DND-41 (cell line): ENCODE measurements at regions not wholly inside any gene's neighbourhood (a gene's known extent, or its start where the extent isn't known, plus 50 kb on each side); places are given as distances from the start of the nearest gene placed in this dataset.
"Not testable (repeated sequence)": the region's sequence is repeated elsewhere in the genome, so short reads cannot be mapped to it uniquely, and the experiment has no call there.

Experiments
- ATAC-seq: fragments of 200-7000 bp; cut with Tn5 transposase; 3 replicates; pipeline ENCODE4 v1.9.1; 2021; ENCODE audit warnings: low read depth; ENCODE audit not compliant: insufficient read depth
- DNase-seq: peaks from one replicate; pipeline ENCODE4 v3.0.0-alpha.2; 2020
- H2AFZ ChIP-seq: 2 replicates; pipeline ENCODE4 v1.6.0; 2012; ENCODE audit warnings: low read depth, low read length
- H3K27ac ChIP-seq: 2 replicates; pipeline ENCODE4 v1.5.1; 2012; ENCODE audit warnings: low read length, inconsistent platforms
- H3K27me3 ChIP-seq: fragments of 200-600 bp; sonication (generic); 2 replicates; pipeline ENCODE4 v1.6.0; 2012; ENCODE audit warnings: low read length, mild to moderate bottlenecking, inconsistent platforms; ENCODE audit not compliant: insufficient read depth, poor library complexity
- H3K36me3 ChIP-seq: 2 replicates; pipeline ENCODE4 v1.5.1; 2012; ENCODE audit warnings: low read length, inconsistent platforms; ENCODE audit not compliant: insufficient read depth
- H3K4me1 ChIP-seq: 2 replicates; pipeline ENCODE4 v1.5.1; 2012; ENCODE audit warnings: mild to moderate bottlenecking, low read length; ENCODE audit not compliant: insufficient read depth
- H3K4me2 ChIP-seq: 2 replicates; pipeline ENCODE4 v1.6.0; 2012; ENCODE audit warnings: mild to moderate bottlenecking, moderate library complexity, low read length, inconsistent platforms; ENCODE audit not compliant: insufficient read depth
- H3K4me3 ChIP-seq, 2 experiments: fragments of 200-600 bp in 1 of 2; shearing (Covaris generic) in 1 of 2; 2 replicates each; pipeline ENCODE4 v1.5.1; 2012 to 2016; ENCODE audit warnings: inconsistent platforms in 2 of 2, low read length in 2 of 2, mild to moderate bottlenecking in 2 of 2, low read depth in 1 of 2, moderate library complexity in 1 of 2
- H3K79me2 ChIP-seq: 2 replicates; pipeline ENCODE4 v1.6.0; 2012; ENCODE audit warnings: low read length, inconsistent platforms; ENCODE audit not compliant: insufficient read depth
- H3K9ac ChIP-seq: 2 replicates; pipeline ENCODE4 v1.6.0; 2012; ENCODE audit warnings: low read depth, mild to moderate bottlenecking, inconsistent platforms, low read length, moderate library complexity
- H3K9me3 ChIP-seq: 2 replicates; pipeline ENCODE4 v1.5.1; 2012; ENCODE audit warnings: low read length, moderate library complexity, mild to moderate bottlenecking, inconsistent platforms; ENCODE audit not compliant: insufficient read depth, severe bottlenecking
- H4K20me1 ChIP-seq: 2 replicates; pipeline ENCODE4 v1.6.0; 2012; ENCODE audit warnings: low read length; ENCODE audit not compliant: insufficient read depth
- CTCF ChIP-seq: IDR thresholded peaks from 2 replicates; pipeline ENCODE4 v1.5.1; 2012; ENCODE audit warnings: borderline replicate concordance, low read length, moderate library complexity, mild to moderate bottlenecking; ENCODE audit not compliant: poor library complexity, severe bottlenecking; ENCODE audit errors: extremely low read depth
- EZH2 ChIP-seq: IDR thresholded peaks from 3 replicates; pipeline ENCODE4 v1.6.1; 2012; ENCODE audit warnings: borderline replicate concordance, low read depth, mild to moderate bottlenecking, moderate library complexity, low read length, inconsistent platforms; ENCODE audit not compliant: severe bottlenecking

GRCh38 chr10:10745291-10745690 lies 272.4 kb upstream of the CELF2 start:
- H3K9ac ChIP-seq = no peak overlapping the region
- no peaks in the 10 kb centered on the region for H3K27me3 ChIP-seq
- H4K20me1 ChIP-seq = no peaks in the 10 kb centered on the region
- no peak for TF ChIP-seq CTCF
- TF ChIP-seq EZH2 = no peak
- H3K4me3 ChIP-seq = no peak overlapping the region
- no peaks in the 10 kb centered on the region for H3K79me2 ChIP-seq
- H3K9me3 ChIP-seq = peaks cover 3% of the 10 kb centered on the region
- no peak for DNase-seq
- H3K4me1 ChIP-seq = no peaks in the 10 kb centered on the region
- H3K36me3 ChIP-seq = no peaks in the 10 kb centered on the region
- no peak for ATAC-seq
- no peak overlapping the region for H3K4me2 ChIP-seq
- H3K27ac ChIP-seq = no peak overlapping the region
- H2AFZ ChIP-seq = no peak overlapping the region

- Histone ChIP-seq H3K4me2 (no peak overlapping the region), H3K79me2 (no peaks in the 10 kb centered on the region), H3K9ac (no peak overlapping the region), H3K4me3 (no peak overlapping the region), H2AFZ (no peak overlapping the region), H4K20me1 (no peaks in the 10 kb centered on the region), H3K4me1 (no peaks in the 10 kb centered on the region), H3K9me3 (no peaks in the 10 kb centered on the region), H3K27ac (no peak overlapping the region), H3K36me3 (no peaks in the 10 kb centered on the region), H3K27me3 (no peaks in the 10 kb centered on the region)
- DNase-seq = no peak
- TF ChIP-seq CTCF (no peak), EZH2 (no peak)
- no peak for ATAC-seq
Observed at GRCh38 chr10:10755490-10755889, 262.2 kb upstream of the CELF2 start.

GRCh38 chr10:10758306-10758705 lies 259.4 kb upstream of the CELF2 start:
- H3K36me3 ChIP-seq = no peaks in the 10 kb centered on the region
- no peaks in the 10 kb centered on the region for H3K9me3 ChIP-seq
- H3K4me3 ChIP-seq = no peak overlapping the region
- H3K9ac ChIP-seq = no peak overlapping the region
- ATAC-seq (no peak), DNase-seq (no peak)
- no peak overlapping the region for H3K4me2 ChIP-seq
- H3K27ac ChIP-seq = no peak overlapping the region
- no peaks in the 10 kb centered on the region for H3K27me3 ChIP-seq
- TF ChIP-seq CTCF (no peak), EZH2 (no peak)
- H2AFZ ChIP-seq = no peak overlapping the region
- H4K20me1 ChIP-seq = no peaks in the 10 kb centered on the region
- no peaks in the 10 kb centered on the region for H3K79me2 ChIP-seq
- H3K4me1 ChIP-seq = no peaks in the 10 kb centered on the region

GRCh38 chr10:10759806-10760205 lies 257.9 kb upstream of the CELF2 start:
- H3K27me3 ChIP-seq, H3K27ac ChIP-seq, H2AFZ ChIP-seq, H3K9ac ChIP-seq, H3K4me1 ChIP-seq, H4K20me1 ChIP-seq, DNase-seq, H3K79me2 ChIP-seq, H3K36me3 ChIP-seq, H3K4me2 ChIP-seq, ATAC-seq, H3K9me3 ChIP-seq, H3K4me3 ChIP-seq: not testable (repeated sequence)
